Caco-2 (cell line): ENCODE measurements at regions not wholly inside any gene's neighbourhood (a gene's known extent, or its start where the extent isn't known, plus 50 kb on each side); places are given as distances from the start of the nearest gene placed in this dataset.

ENCODE experiments used
- BruUV-seq: library from RNA; stranded (reverse); fragments of 400-500 nt; replicated peaks from 2 replicates; lab custom pipeline; 2021; lab: Mats Ljungman, UMichigan
- CTCF ChIA-PET: fragments of 300-600 bp; sonication (Branson Sonifier 250); formaldehyde crosslinking; loops from one replicate; lab custom pipeline; 2022; ENCODE audit warnings: antibody characterized with exemption; lab: Charles Lee
- POLR2A ChIA-PET: fragments of 300-600 bp; sonication (Branson Sonifier 250); formaldehyde crosslinking; loops from one replicate; lab custom pipeline; 2022; ENCODE audit warnings: antibody characterized with exemption; lab: Charles Lee
- DNase-seq, 2 experiments: peaks; one replicate each; pipeline versions ENCODE4 v3.0.0 to v3.0.0-alpha.2; 2020 to 2022
- H3K27me3 ChIP-seq: replicated peaks from 2 replicates; pipeline ENCODE4 v1.6.0; 2011; ENCODE audit warnings: low read length; ENCODE audit not compliant: control insufficient read depth, insufficient read depth
- H3K36me3 ChIP-seq: 2 replicates; pipeline ENCODE4 v1.5.1; 2011; ENCODE audit warnings: low read length; ENCODE audit not compliant: control insufficient read depth, insufficient read depth
- H3K4me1 ChIP-seq: fragments of 250-450 bp; sonication (Bioruptor Pico); 2 replicates; pipeline ENCODE4 v1.5.1; 2020; ENCODE audit warnings: mild to moderate bottlenecking
- H3K4me3 ChIP-seq: 2 replicates; pipeline ENCODE4 v1.5.1; 2011; ENCODE audit warnings: low read depth, mild to moderate bottlenecking, control low read depth, low read length
- H3K9me3 ChIP-seq: fragments of 250-450 bp; sonication (Bioruptor Pico); 2 replicates; pipeline ENCODE4 v1.5.1; 2020; ENCODE audit warnings: mild to moderate bottlenecking, moderate library complexity
- H3K27ac Mint-ChIP-seq: one replicate; pipeline ENCODE4 v1.8.0; 2022; ENCODE audit warnings: mixed read lengths; ENCODE audit not compliant: unreplicated experiment
- H3K27me3 Mint-ChIP-seq: one replicate; pipeline ENCODE4 v1.8.0; 2022; ENCODE audit warnings: mixed read lengths; ENCODE audit not compliant: insufficient read depth, unreplicated experiment
- H3K36me3 Mint-ChIP-seq: one replicate; pipeline ENCODE4 v1.8.0; 2022; ENCODE audit warnings: mild to moderate bottlenecking, mixed read lengths; ENCODE audit not compliant: insufficient read depth, unreplicated experiment
- H3K4me1 Mint-ChIP-seq: one replicate; pipeline ENCODE4 v1.8.0; 2022; ENCODE audit warnings: low read depth, mixed read lengths; ENCODE audit not compliant: unreplicated experiment
- H3K4me3 Mint-ChIP-seq: one replicate; pipeline ENCODE4 v1.8.0; 2022; ENCODE audit warnings: mild to moderate bottlenecking, moderate library complexity, mixed read lengths; ENCODE audit not compliant: unreplicated experiment
- H3K9me3 Mint-ChIP-seq: one replicate; pipeline ENCODE4 v1.8.0; 2022; ENCODE audit warnings: mixed read lengths; ENCODE audit not compliant: unreplicated experiment
- CTCF ChIP-seq, 2 experiments: fragments of 200-600 bp in 1 of 2; IDR thresholded peaks; 1 replicate in 1 of 2; 2 replicates in 1 of 2; pipeline versions ENCODE4 v1.5.1 to v1.8.0; 2011 to 2022; ENCODE audit warnings: antibody characterized with exemption in 1 of 2, control low read depth in 1 of 2, inconsistent platforms in 1 of 2, low read depth in 1 of 2, low read length in 1 of 2, mild to moderate bottlenecking in 1 of 2, moderate library complexity in 1 of 2; ENCODE audit not compliant: insufficient read depth in 1 of 2, severe bottlenecking in 1 of 2, unreplicated experiment in 1 of 2
- intact Hi-C: fragments of 100-400 bp; cut with micrococcal nuclease; formaldehyde crosslinking; loops from one replicate; pipeline ENCODE4 v1.10.0; 2022; ENCODE audit not compliant: unreplicated experiment

DNA sequence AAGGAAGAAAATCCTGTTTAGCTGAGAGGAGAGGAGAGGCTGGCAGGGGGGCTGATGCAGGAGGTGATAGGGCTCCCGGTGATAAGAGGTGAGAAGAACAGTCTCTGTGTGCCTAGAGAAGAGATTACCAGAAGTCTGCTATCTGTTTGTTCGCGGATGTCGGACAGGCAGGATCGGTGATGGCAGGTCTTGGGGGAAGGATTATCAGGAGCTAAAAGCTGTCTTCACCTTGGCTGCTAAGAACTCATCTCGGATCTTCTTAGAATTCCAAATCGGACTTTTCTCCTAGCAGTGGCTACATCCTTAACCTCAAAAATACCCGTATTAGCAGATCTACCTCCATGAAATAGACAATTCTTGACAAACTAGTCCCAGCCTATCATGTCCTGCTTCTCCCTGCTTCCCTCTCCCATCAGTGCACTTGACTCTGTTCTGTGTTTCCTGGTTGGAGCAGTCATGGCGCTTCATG lies 282.1 kb upstream of the TRIB2 start:
- CTCF ChIA-PET = no interaction called here
- intact Hi-C loops = no loop called here
- Mint-ChIP-seq H3K36me3 (no peaks in the 10 kb centered on the region), H3K27me3 (peaks cover 4% of the 10 kb centered on the region), H3K27ac (no peak overlapping the region), H3K4me1 (no peaks in the 10 kb centered on the region), H3K4me3 (no peak overlapping the region), H3K9me3 (no peaks in the 10 kb centered on the region)
- no peaks in the 10 kb centered on the region for H3K4me1 ChIP-seq
- DNase-seq = no peak
- no peaks in the 10 kb centered on the region for H3K27me3 ChIP-seq
- no peaks in the 10 kb centered on the region for H3K36me3 ChIP-seq
- no TSS peak for BruUV-seq
- H3K9me3 ChIP-seq = 0 out of 2 replicates have a peak, but pooled peaks cover 3% of the 10 kb centered on the region
- no peak for TF ChIP-seq CTCF (IDR thresholded peaks at IDR 0.05; ENCODE audit: insufficient read depth in 1 of 2, low read depth in 1 of 2, low read length in 1 of 2, severe bottlenecking in 1 of 2, unreplicated experiment in 1 of 2)
- POLR2A ChIA-PET = no interaction called here
- no peak overlapping the region for H3K4me3 ChIP-seq

DNA sequence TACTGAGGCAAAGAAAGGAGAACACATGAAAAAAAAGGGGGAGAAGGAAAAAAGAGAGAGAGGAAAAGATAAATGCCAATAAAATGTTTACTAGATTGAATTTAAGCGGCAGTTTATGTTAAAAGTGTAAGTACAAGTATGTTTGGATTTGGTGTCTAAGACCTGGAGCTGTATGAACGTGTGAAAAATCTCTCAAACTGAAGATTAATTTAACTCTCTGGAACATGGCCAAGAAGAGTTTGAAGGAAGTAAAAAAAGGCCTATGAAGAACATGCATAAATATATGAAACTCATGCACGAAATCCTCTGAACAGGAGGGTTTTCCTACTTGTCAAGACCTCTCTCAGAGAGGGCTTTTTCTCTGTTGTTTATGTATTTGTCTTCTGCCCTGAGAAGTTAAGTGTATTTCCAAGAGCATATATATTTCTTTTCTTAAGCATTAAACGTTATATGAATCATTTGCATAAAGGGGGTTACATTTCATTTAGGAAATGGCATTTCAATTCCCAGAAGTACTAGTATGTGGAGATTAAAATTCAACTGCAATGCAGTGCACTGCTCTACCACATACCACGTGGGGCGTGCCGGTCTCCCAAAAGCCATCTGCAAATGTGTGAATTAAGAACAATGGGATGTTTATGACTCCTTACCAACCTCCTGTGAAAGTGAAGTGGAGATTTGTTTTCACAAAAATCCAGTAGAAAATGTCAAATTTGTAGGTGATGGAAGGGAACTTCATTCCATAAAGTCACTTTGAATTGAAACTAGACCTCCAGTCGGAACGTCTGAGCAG lies 281.1 kb upstream of the TRIB2 start:
- Mint-ChIP-seq H3K9me3 (no peaks in the 10 kb centered on the region), H3K4me3 (no peak overlapping the region), H3K36me3 (no peaks in the 10 kb centered on the region), H3K4me1 (no peaks in the 10 kb centered on the region), H3K27me3 (no peaks in the 10 kb centered on the region), H3K27ac (no peak overlapping the region)
- POLR2A ChIA-PET = no interaction called here
- BruUV-seq = no TSS peak
- Histone ChIP-seq H3K27me3 (no peaks in the 10 kb centered on the region), H3K4me1 (no peaks in the 10 kb centered on the region), H3K36me3 (no peaks in the 10 kb centered on the region), H3K4me3 (no peak overlapping the region), H3K9me3 (0 out of 2 replicates have a peak, but pooled peaks cover 3% of the 10 kb centered on the region)
- no peak for DNase-seq
- intact Hi-C loops = no loop called here
- TF ChIP-seq CTCF (IDR thresholded peaks at IDR 0.05; ENCODE audit: insufficient read depth in 1 of 2, low read depth in 1 of 2, low read length in 1 of 2, severe bottlenecking in 1 of 2, unreplicated experiment in 1 of 2) = no peak
- CTCF ChIA-PET = no interaction called here

GRCh38 chr2:12436483-12436882 lies 280.3 kb upstream of the TRIB2 start:
- Histone ChIP-seq H3K9me3 (0 out of 2 replicates have a peak, but pooled peaks cover 3% of the 10 kb centered on the region), H3K4me3 (no peak overlapping the region), H3K4me1 (no peaks in the 10 kb centered on the region), H3K27me3 (no peaks in the 10 kb centered on the region), H3K36me3 (no peaks in the 10 kb centered on the region)
- H3K36me3 Mint-ChIP-seq = no peaks in the 10 kb centered on the region
- POLR2A ChIA-PET = no interaction called here
- H3K27me3 Mint-ChIP-seq = no peaks in the 10 kb centered on the region
- no TSS peak for BruUV-seq
- no peak for DNase-seq
- TF ChIP-seq CTCF (IDR thresholded peaks at IDR 0.05; ENCODE audit: insufficient read depth in 1 of 2, low read depth in 1 of 2, low read length in 1 of 2, severe bottlenecking in 1 of 2, unreplicated experiment in 1 of 2) = no peak
- CTCF ChIA-PET = no interaction called here
- H3K4me3 Mint-ChIP-seq = no peak overlapping the region
- no peaks in the 10 kb centered on the region for H3K4me1 Mint-ChIP-seq
- H3K9me3 Mint-ChIP-seq = no peaks in the 10 kb centered on the region
- H3K27ac Mint-ChIP-seq = no peak overlapping the region
- intact Hi-C loops = no loop called here
